ENCODE measurements at regions not wholly inside any gene's neighbourhood (a gene's known extent, or its start where the extent isn't known, plus 50 kb on each side); places are given as distances from the start of the nearest gene placed in this dataset.
A peak's percentile ranks its signal among the peaks of the same experiment; 100 is the strongest.

DNA sequence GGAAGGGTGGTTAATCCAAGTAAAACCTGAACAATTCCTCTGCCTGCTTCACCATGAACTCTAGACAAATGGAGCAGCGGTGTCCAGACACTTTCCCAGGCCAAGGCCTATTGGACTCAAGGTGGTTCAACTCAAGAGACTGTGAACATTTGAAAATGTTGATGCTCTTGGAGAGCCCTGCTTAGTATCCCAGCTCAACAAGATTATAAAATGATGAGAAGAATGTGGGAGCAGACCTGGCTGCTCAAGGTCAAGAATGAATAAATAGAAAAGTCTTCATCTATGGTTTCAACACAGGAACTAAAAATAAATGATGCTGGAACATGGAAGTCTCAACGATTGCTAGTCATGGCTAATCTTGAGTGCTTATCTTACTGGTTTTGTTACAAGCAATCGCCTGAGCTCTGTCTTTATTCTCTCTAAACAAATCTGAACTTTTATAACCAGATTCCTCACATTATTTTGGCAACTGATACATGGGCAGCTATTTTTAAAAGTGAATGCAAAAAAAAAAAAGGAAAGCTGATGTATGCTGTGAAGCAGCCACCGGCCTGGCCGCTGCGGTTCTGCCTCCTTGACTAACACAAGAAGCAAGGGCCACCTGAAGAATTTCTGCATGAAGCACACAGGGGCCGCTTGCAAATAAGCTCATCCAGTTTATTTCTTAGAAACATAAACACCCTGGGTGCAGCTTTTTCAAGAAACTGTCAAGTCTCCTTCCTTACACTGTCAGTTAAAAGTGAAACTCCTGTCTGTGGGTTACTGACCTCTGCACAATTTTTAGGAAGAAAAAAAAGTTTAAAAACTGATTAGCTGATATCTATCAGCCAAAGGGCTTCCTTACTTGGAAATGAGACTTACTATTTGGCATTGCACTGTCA, 120.1 kb upstream of the ARHGEF3 start:
- H3K9me3 ChIP-seq (ENCODE audit: control insufficient read depth, insufficient read depth, low read length) = no peaks in the 10 kb centered on the region
- H4K20me1 ChIP-seq (ENCODE audit: insufficient read depth, low read length) = no peaks in the 10 kb centered on the region
- no peak overlapping the region for H2AK9ac ChIP-seq (replicated peaks; ENCODE audit: low read depth, low read length, poor library complexity)
- H2BK15ac ChIP-seq (ENCODE audit: low read depth, low read length) = no peak overlapping the region
- H2BK5ac ChIP-seq (ENCODE audit: low read depth, low read length, poor library complexity, severe bottlenecking) = no peak overlapping the region
- H3K18ac ChIP-seq (ENCODE audit: low read depth, low read length) = no peak overlapping the region
- BruUV-seq (replicated peaks) = no TSS peak
- ATAC-seq (ENCODE audit: low read depth) (peak; percentile 74), DNase-seq (peak; percentile 71)
- in situ Hi-C loops (cut with MboI; ENCODE audit: low sequenced_read_pairs) = no loop called here
- no peak overlapping the region for H4K8ac ChIP-seq (ENCODE audit: low read depth in 2 of 2, low read length in 2 of 2)
- POLR2A ChIA-PET (ENCODE audit: unreplicated experiment) = no interaction called here
- no peak overlapping the region for H4K5ac ChIP-seq (ENCODE audit: low read depth, low read length)
- H4K91ac ChIP-seq (ENCODE audit: insufficient read depth, low read depth, low read length) = no peak overlapping the region
- H3K23ac ChIP-seq (ENCODE audit: low read depth, low read length) = no peak overlapping the region
- H3K9me1 ChIP-seq (ENCODE audit: insufficient read depth, low read length) = 0 out of 2 replicates have a peak, but pooled peaks cover 3% of the 10 kb centered on the region
- no peak overlapping the region for H3K56ac ChIP-seq (ENCODE audit: extremely low read depth, insufficient read depth, low read length)
- H3K79me1 ChIP-seq (ENCODE audit: low read depth in 1 of 2, low read length in 2 of 2) = no peaks in the 10 kb centered on the region
- H3K14ac ChIP-seq (replicated peaks; ENCODE audit: low read depth, low read length) = no peak overlapping the region; the same call in 1 of the 2 replicates
- dilution Hi-C loops (cut with HindIII; ENCODE audit: low sequenced_read_pairs, unreplicated experiment) = no loop called here
- H3K9ac ChIP-seq (ENCODE audit: low read depth, low read length) = no peak overlapping the region
- no peaks in the 10 kb centered on the region for H3K36me3 ChIP-seq (ENCODE audit: control insufficient read depth, insufficient read depth, low read length)
- H3K4me3 ChIP-seq (ENCODE audit: insufficient read depth, low read depth, low read length) = no peak overlapping the region
- no peak overlapping the region for H2BK20ac ChIP-seq (ENCODE audit: low read depth, low read length)
- intact Hi-C loops (cut with micrococcal nuclease) = no loop called here
- H2AK5ac ChIP-seq (ENCODE audit: low read depth, low read length) = no peak overlapping the region
- H3K27me3 ChIP-seq (ENCODE audit: control insufficient read depth, insufficient read depth, low read length) = no peaks in the 10 kb centered on the region; the same call in 1 of the 2 replicates
- peak overlapping the region; percentile 57 for H3K4me2 ChIP-seq (ENCODE audit: low read depth, low read length)
- H2AFZ ChIP-seq (replicated peaks; ENCODE audit: low read length, poor library complexity) = no peak overlapping the region
- no peak overlapping the region for H3K4ac ChIP-seq (ENCODE audit: low read depth, low read length)
- TF ChIP-seq, protein P1, sequence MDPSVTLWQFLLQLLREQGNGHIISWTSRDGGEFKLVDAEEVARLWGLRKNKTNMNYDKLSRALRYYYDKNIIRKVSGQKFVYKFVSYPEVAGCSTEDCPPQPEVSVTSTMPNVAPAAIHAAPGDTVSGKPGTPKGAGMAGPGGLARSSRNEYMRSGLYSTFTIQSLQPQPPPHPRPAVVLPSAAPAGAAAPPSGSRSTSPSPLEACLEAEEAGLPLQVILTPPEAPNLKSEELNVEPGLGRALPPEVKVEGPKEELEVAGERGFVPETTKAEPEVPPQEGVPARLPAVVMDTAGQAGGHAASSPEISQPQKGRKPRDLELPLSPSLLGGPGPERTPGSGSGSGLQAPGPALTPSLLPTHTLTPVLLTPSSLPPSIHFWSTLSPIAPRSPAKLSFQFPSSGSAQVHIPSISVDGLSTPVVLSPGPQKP (IDR thresholded peaks at IDR 0.05; ENCODE audit: borderline replicate concordance, low read depth, low read length) = no peak
- TF ChIP-seq RAD21 (IDR thresholded peaks at IDR 0.05; ENCODE audit: low read length) (no peak), MXI1 (IDR thresholded peaks at IDR 0.05; ENCODE audit: borderline replicate concordance, low read depth, low read length) (no peak), SMC3 (IDR thresholded peaks at IDR 0.05; ENCODE audit: low read depth, low read length) (no peak), MAZ (IDR thresholded peaks at IDR 0.05; ENCODE audit: borderline replicate concordance, low read depth, low read length) (no peak), NFE2L2 (IDR thresholded peaks at IDR 0.05; ENCODE audit: low read depth, low read length) (no peak), POLR2A (IDR thresholded peaks at IDR 0.05; ENCODE audit: low read depth, low read length) (no peak)
- TF ChIP-seq, protein P2, sequence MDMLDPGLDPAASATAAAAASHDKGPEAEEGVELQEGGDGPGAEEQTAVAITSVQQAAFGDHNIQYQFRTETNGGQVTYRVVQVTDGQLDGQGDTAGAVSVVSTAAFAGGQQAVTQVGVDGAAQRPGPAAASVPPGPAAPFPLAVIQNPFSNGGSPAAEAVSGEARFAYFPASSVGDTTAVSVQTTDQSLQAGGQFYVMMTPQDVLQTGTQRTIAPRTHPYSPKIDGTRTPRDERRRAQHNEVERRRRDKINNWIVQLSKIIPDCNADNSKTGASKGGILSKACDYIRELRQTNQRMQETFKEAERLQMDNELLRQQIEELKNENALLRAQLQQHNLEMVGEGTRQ (IDR thresholded peaks at IDR 0.05; ENCODE audit: low read depth, low read length) = no peak
- CTCF ChIA-PET = no interaction called here
- peak overlapping the region; percentile 7; the same call in 1 of the 2 replicates for H3K27ac ChIP-seq (ENCODE audit: insufficient read depth, low read length)
- no peak overlapping the region for H2BK120ac ChIP-seq (ENCODE audit: low read depth, low read length)
- 20% methylated on average over 1 of the region's 7 CpGs; no CpG with 5 or more reads in 1 of the 2 experiments for WGBS, 2 experiments (ENCODE audit: extremely low coverage in 2 of 2, insufficient read length in 1 of 2)
- peaks cover 4% of the 10 kb centered on the region for H3K4me1 ChIP-seq (ENCODE audit: control insufficient read depth, insufficient read depth, low read length)
